Peyer's patch (tissue), 4 donors: ENCODE measurements at regions not wholly inside any gene's neighbourhood (a gene's known extent, or its start where the extent isn't known, plus 50 kb on each side); places are given as distances from the start of the nearest gene placed in this dataset.

Experiments
- CTCF ChIP-seq, 6 experiments: fragments of 450-650 bp in 4 of 6; fragments of 200-600 bp in 2 of 6; sonication (generic) in 1 of 6; IDR thresholded peaks; one replicate each; pipeline ENCODE4 v1.5.1; 2017 to 2019; ENCODE audit warnings: antibody characterized with exemption in 6 of 6, mild to moderate bottlenecking in 3 of 6, moderate library complexity in 1 of 6
- POLR2A ChIP-seq, 2 donors: fragments of 450-650 bp; IDR thresholded peaks; one replicate each; pipeline ENCODE4 v1.5.1; 2017; ENCODE audit warnings: antibody characterized with exemption in 2 of 2, mild to moderate bottlenecking in 2 of 2, moderate library complexity in 2 of 2

- TF ChIP-seq POLR2A (IDR thresholded peaks at IDR 0.05) (no peak), CTCF (IDR thresholded peaks at IDR 0.05) (no peak)
Measured at GRCh38 chr11:20253796-20254195, 93.5 kb upstream of the DBX1 start.
